Lower lobe of right lung (tissue), 2 donors: ENCODE measurements at regions not wholly inside any gene's neighbourhood (a gene's known extent, or its start where the extent isn't known, plus 50 kb on each side); places are given as distances from the start of the nearest gene placed in this dataset.

Source experiments
- ATAC-seq, 2 donors: fragments of 200-7000 bp; cut with Tn5 transposase; one replicate each; pipeline ENCODE4 v1.9.1; 2020 to 2022; ENCODE audit warnings: mild to moderate bottlenecking in 2 of 2, moderate library complexity in 2 of 2
- DNase-seq: peaks from one replicate; pipeline ENCODE4 v3.0.0-alpha.2; 2020
- H3K27ac ChIP-seq: fragments of 200-600 bp; one replicate; pipeline ENCODE4 v1.8.0; 2022
- H3K27me3 ChIP-seq: fragments of 200-600 bp; one replicate; pipeline ENCODE4 v1.8.0; 2022; ENCODE audit warnings: low read depth
- H3K36me3 ChIP-seq: fragments of 200-600 bp; one replicate; pipeline ENCODE4 v1.8.0; 2022; ENCODE audit warnings: mild to moderate bottlenecking
- H3K4me1 ChIP-seq: fragments of 200-600 bp; one replicate; pipeline ENCODE4 v1.8.0; 2022
- H3K4me3 ChIP-seq: fragments of 200-600 bp; one replicate; pipeline ENCODE4 v1.8.0; 2022; ENCODE audit warnings: mild to moderate bottlenecking
- H3K9me3 ChIP-seq: fragments of 200-600 bp; one replicate; pipeline ENCODE4 v1.8.0; 2022
- CTCF ChIP-seq: fragments of 200-600 bp; IDR thresholded peaks from one replicate; pipeline ENCODE4 v1.8.0; 2022; ENCODE audit warnings: antibody characterized with exemption, mild to moderate bottlenecking
- intact Hi-C: fragments of 100-400 bp; cut with DNase I; formaldehyde crosslinking; loops from one replicate; pipeline ENCODE4 v1.11.0; 2022
- donor health status: DM: no; HTN: yes; CAD: no; lungs with severe emphysema.

DNA sequence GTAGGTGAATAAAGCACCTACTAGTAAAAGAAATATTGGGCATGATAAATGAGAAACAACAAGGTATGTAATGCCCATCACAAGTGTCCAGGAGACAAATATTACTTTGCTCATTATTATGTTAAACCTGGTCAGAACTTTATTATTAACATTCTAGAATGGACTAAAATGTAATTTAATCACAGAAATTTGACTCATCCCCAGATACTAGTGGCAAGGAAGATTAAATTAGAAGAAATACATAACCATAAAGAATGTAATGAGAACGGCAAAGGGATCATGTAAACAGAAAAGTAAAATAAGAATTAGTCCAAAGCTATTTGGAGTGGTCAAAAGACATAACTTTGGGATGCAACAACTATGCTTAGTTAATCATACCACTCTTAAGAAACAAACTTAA, 71.2 kb upstream of the STAC start:
- Histone ChIP-seq H3K36me3 (no peaks in the 10 kb centered on the region), H3K4me3 (no peak overlapping the region), H3K4me1 (no peaks in the 10 kb centered on the region), H3K27ac (no peak overlapping the region), H3K9me3 (no peaks in the 10 kb centered on the region), H3K27me3 (no peaks in the 10 kb centered on the region)
- ATAC-seq: no peak
- DNase-seq: no peak
- no peak for TF ChIP-seq CTCF
- intact Hi-C loops: no loop called here

DNA sequence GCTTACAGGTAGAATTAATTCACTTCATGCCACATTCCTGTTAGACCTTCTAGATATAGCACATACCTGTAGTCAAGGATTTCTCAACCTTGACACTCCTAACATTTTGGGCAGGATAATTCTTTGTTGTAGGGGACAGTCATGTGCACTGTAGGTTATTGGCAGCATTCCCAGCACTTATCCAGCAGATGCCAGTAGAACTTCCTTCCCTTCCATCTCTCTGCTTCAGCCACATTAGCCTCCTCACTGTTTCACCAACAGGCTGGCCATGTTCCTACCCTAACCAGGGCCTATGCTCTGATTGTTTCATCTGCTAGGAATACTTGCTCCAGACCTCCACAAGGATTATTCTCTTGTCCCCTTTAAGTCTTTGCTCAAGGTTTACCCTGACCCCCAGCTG, 68.0 kb upstream of the STAC start:
- no peak for ATAC-seq
- intact Hi-C loops: no loop called here
- Histone ChIP-seq H3K9me3 (peaks cover 5% of the 10 kb centered on the region), H3K4me1 (no peaks in the 10 kb centered on the region), H3K36me3 (no peaks in the 10 kb centered on the region), H3K4me3 (no peak overlapping the region), H3K27me3 (no peaks in the 10 kb centered on the region), H3K27ac (no peak overlapping the region)
- TF ChIP-seq CTCF: no peak
- no peak for DNase-seq

GRCh38 chr3:36317915-36318314, 62.4 kb upstream of the STAC start:
- ATAC-seq: no peak
- H3K9me3 ChIP-seq: peaks cover 5% of the 10 kb centered on the region
- no peaks in the 10 kb centered on the region for H3K27me3 ChIP-seq
- H3K4me3 ChIP-seq: no peak overlapping the region
- no peak for DNase-seq
- no peaks in the 10 kb centered on the region for H3K4me1 ChIP-seq
- no peaks in the 10 kb centered on the region for H3K36me3 ChIP-seq
- H3K27ac ChIP-seq: no peak overlapping the region
- intact Hi-C loops: no loop called here
- no peak for TF ChIP-seq CTCF

DNA sequence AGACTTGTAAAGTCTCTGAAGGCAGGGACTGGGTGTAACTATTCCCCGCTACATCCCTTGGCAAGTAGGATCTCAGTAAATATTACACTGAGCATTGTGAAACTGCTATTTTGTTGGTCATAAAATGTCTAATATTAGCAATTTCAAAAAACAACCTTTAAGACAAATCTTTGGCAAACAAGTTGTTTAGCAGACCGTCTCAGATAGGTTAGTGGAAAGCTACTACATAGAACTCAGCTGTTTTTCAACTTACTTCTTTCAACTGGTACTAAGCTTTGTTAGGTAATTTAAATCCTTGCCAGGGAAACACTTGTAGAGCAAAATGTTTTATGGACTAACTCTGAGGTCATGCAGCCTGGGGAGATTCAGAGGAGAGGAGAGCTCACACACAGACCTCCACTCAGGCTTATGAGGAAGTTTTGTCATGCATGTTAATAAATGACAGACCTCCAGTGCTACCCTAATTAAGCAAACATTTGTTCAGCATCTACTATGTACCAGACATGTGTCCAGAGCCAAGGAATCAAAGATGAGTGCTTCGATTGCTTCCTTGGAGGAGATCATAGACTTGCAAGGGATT, 61.6 kb upstream of the STAC start:
- ATAC-seq (no peak), DNase-seq (no peak)
- intact Hi-C loops: no loop called here
- Histone ChIP-seq H3K9me3 (peaks cover 5% of the 10 kb centered on the region), H3K36me3 (no peaks in the 10 kb centered on the region), H3K4me1 (no peaks in the 10 kb centered on the region), H3K27me3 (no peaks in the 10 kb centered on the region), H3K27ac (no peak overlapping the region), H3K4me3 (no peak overlapping the region)
- no peak for TF ChIP-seq CTCF

DNA sequence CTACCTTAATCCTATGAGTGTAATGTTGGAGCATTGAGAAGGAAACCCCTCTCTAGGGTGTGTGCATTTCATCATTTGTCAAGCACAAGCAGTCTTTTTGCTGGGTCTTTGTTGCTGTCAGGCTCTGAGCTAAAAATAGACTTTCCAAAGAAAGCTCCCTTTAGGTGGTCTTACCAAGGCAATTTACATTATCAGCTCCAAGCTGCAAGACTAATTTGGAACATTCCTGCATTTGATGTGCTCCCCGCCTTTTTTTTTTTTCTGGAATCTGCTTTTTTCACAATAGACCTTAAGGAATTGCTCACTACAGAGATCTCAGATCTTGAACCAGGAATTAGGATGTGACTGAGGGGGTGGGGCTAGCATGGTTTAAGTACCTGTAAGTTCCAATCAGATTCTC, 60.6 kb upstream of the STAC start:
- Histone ChIP-seq H3K4me1 (no peaks in the 10 kb centered on the region), H3K36me3 (no peaks in the 10 kb centered on the region)

More for the DNA sequence above, 60.6 kb upstream of the STAC start:
- no peak for DNase-seq
- no peak overlapping the region for H3K27ac ChIP-seq
- no peaks in the 10 kb centered on the region for H3K27me3 ChIP-seq
- H3K4me3 ChIP-seq: no peak overlapping the region
- TF ChIP-seq CTCF: no peak
- no peak for ATAC-seq
- H3K9me3 ChIP-seq: peaks cover 5% of the 10 kb centered on the region
- intact Hi-C loops: no loop called here
